ENCODE measurements at regions not wholly inside any gene's neighbourhood (a gene's known extent, or its start where the extent isn't known, plus 50 kb on each side); places are given as distances from the start of the nearest gene placed in this dataset.

DNA sequence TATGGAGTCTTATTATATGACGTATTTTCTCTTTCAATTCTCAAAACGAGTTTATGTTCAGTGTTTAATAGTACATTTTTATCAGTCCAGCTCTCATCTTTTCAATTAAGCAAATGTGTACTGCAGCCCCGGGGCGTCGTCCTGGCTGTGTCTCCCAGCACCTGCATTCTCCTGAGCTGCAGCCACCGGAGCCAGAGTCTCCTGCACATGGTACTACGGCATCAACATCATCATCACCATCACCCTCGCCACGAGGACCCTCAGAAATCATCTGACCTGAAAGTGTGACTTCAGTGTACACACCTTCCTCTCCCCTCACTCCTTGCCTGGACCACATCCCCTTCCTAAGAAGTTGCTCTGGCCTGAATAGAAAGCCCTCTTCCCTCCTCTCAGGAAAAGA, 267.7 kb upstream of the ARID1B start:
- Histone ChIP-seq H3K4me1 (no peaks in the 10 kb centered on the region), H3K36me3 (no peaks in the 10 kb centered on the region), H3K9me3 (no peaks in the 10 kb centered on the region), H3K27ac (no peak overlapping the region), H3K4me3 (no peak overlapping the region), H3K27me3 (no peaks in the 10 kb centered on the region)
- DNase-seq: no peak
- intact Hi-C loops (cut with DNase I; ENCODE audit: low total_unique reads): no loop called here
- TF ChIP-seq POLR2AphosphoS5 (IDR thresholded peaks at IDR 0.05) (no peak), POLR2A (IDR thresholded peaks at IDR 0.05) (no peak), EP300 (IDR thresholded peaks at IDR 0.05) (no peak)
- TF ChIP-seq, protein P1, sequence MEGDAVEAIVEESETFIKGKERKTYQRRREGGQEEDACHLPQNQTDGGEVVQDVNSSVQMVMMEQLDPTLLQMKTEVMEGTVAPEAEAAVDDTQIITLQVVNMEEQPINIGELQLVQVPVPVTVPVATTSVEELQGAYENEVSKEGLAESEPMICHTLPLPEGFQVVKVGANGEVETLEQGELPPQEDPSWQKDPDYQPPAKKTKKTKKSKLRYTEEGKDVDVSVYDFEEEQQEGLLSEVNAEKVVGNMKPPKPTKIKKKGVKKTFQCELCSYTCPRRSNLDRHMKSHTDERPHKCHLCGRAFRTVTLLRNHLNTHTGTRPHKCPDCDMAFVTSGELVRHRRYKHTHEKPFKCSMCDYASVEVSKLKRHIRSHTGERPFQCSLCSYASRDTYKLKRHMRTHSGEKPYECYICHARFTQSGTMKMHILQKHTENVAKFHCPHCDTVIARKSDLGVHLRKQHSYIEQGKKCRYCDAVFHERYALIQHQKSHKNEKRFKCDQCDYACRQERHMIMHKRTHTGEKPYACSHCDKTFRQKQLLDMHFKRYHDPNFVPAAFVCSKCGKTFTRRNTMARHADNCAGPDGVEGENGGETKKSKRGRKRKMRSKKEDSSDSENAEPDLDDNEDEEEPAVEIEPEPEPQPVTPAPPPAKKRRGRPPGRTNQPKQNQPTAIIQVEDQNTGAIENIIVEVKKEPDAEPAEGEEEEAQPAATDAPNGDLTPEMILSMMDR (IDR thresholded peaks at IDR 0.05): no peak
- 84 to 87% (median 86%) methylated on average over 9 of the region's 9 CpGs for WGBS, 5 donors

DNA sequence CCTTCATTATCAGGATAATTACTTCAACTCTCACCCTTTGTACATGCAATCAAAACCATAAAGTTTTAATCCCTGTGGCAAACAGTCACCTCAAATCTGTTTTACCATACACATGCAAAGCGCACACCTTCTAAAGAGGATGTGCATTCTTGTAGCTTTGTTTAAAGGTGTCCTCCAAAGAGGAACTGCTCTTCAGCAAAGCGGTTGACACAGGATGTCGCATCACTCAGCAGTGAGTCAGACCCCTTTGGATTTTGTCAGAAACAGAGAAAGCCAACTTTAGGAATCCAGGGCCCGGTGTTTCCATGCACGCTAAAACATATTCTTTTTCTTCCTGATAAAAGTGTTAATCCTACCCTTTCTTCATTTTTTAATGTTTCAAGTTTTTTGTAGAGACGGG, 268.3 kb upstream of the ARID1B start:
- 77 to 92% (median 88%) methylated on average over 6 of the region's 6 CpGs for WGBS, 5 donors
- intact Hi-C loops (cut with DNase I; ENCODE audit: low total_unique reads): no loop called here
- H3K36me3 ChIP-seq: no peaks in the 10 kb centered on the region
- no peak overlapping the region for H3K4me3 ChIP-seq
- DNase-seq: peak in 1 of 2 donors; percentile 12
- H3K27ac ChIP-seq: no peak overlapping the region
- H3K4me1 ChIP-seq: no peaks in the 10 kb centered on the region
- no peak for TF ChIP-seq POLR2AphosphoS5 (IDR thresholded peaks at IDR 0.05)
- TF ChIP-seq POLR2A (IDR thresholded peaks at IDR 0.05): no peak
- no peak for TF ChIP-seq EP300 (IDR thresholded peaks at IDR 0.05)
- TF ChIP-seq, protein P1 (IDR thresholded peaks at IDR 0.05): no peak
- no peaks in the 10 kb centered on the region for H3K27me3 ChIP-seq
- no peaks in the 10 kb centered on the region for H3K9me3 ChIP-seq

DNA sequence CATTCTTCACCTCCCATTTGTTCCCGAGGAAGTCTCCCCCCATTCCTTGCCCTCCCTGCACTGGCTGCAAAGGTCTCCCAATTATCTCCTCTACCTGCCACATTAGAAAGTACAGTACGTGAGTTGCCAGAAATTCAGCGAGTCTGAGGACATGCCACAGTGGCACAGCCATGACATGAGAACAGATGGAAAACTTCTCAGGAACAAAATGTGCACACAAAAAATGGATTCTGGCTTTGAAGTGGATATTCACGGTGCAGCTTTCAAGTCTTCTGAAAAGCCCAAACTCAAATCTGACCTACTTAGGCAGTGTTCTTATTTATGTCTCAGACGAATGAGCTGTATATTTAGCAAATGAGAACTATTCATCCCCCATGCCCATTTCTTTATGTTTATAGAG, 269.1 kb upstream of the ARID1B start:
- no peaks in the 10 kb centered on the region for H3K27me3 ChIP-seq
- no peaks in the 10 kb centered on the region for H3K4me1 ChIP-seq
- WGBS, 5 donors: 66 to 78% (median 75%) methylated on average over 5 of the region's 5 CpGs
- no peaks in the 10 kb centered on the region for H3K36me3 ChIP-seq
- TF ChIP-seq, protein P1 (IDR thresholded peaks at IDR 0.05): no peak
- no peak overlapping the region for H3K4me3 ChIP-seq
- H3K27ac ChIP-seq: no peak overlapping the region
- no peaks in the 10 kb centered on the region for H3K9me3 ChIP-seq
- no peak for DNase-seq
- intact Hi-C loops (cut with DNase I; ENCODE audit: low total_unique reads): no loop called here

DNA sequence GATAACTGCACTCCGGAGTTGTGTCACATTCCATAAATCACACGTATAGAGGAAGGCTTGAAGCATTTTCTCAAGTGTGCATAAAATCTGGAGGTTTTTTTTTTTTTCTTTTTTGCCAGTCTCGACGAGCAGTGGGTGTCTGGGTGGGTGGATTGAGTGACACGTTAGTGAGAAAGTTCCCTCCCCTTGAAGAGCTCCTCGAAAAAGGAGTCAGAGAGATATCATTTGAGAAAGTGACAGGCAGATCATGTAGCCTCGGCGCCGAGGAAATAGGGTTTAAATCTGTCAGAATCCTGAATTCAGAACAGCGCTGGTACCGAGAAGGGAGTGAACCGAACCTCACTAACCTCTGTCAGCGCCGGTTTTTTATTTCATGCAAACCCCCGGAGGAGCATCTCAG, 269.5 kb upstream of the ARID1B start:
- 68 to 84% (median 80%) methylated on average over 15 of the region's 15 CpGs for WGBS, 5 donors
- intact Hi-C loops (cut with DNase I; ENCODE audit: low total_unique reads): no loop called here

More for the DNA sequence above, 269.5 kb upstream of the ARID1B start:
- Histone ChIP-seq H3K9me3 (no peaks in the 10 kb centered on the region), H3K4me1 (no peaks in the 10 kb centered on the region), H3K36me3 (no peaks in the 10 kb centered on the region), H3K4me3 (no peak overlapping the region), H3K27me3 (no peaks in the 10 kb centered on the region), H3K27ac (no peak overlapping the region)
- TF ChIP-seq, protein P1 (IDR thresholded peaks at IDR 0.05): no peak
- TF ChIP-seq POLR2AphosphoS5 (IDR thresholded peaks at IDR 0.05) (no peak), EP300 (IDR thresholded peaks at IDR 0.05) (no peak), POLR2A (IDR thresholded peaks at IDR 0.05) (no peak)
- no peak for DNase-seq

Data from stomach (tissue), 8 donors.